SK-N-MC (cell line): ENCODE measurements at regions not wholly inside any gene's neighbourhood (a gene's known extent, or its start where the extent isn't known, plus 50 kb on each side); places are given as distances from the start of the nearest gene placed in this dataset.

Source experiments
- EZH2 ChIP-seq: fragments of 200-600 bp; sonication (generic); IDR thresholded peaks from one replicate; pipeline ENCODE4 v1.6.1; 2017; ENCODE audit warnings: antibody characterized with exemption
- FOXP2 ChIP-seq: optimal IDR thresholded peaks from 2 replicates; pipeline ENCODE3; 2011; ENCODE audit warnings: mild to moderate bottlenecking, moderate library complexity; ENCODE audit not compliant: insufficient read depth; ENCODE audit errors: extremely low read length, control extremely low read depth
- POLR2AphosphoS5 ChIP-seq: IDR thresholded peaks from 2 replicates; pipeline ENCODE4 v1.6.1; 2012; ENCODE audit warnings: mild to moderate bottlenecking, low read depth, low read length, borderline replicate concordance

- TF ChIP-seq EZH2 = no peak
- TF ChIP-seq POLR2AphosphoS5 = no peak
- no peak for TF ChIP-seq FOXP2
Observed at GRCh38 chr2:145644820-145645302, 1124.9 kb upstream of the ZEB2 start.
